Esophagus (tissue), 2 donors: ENCODE measurements at regions not wholly inside any gene's neighbourhood (a gene's known extent, or its start where the extent isn't known, plus 50 kb on each side); places are given as distances from the start of the nearest gene placed in this dataset.

Experiments used
- H3K27ac ChIP-seq, 2 donors: one replicate each; pipeline ENCODE4 v1.5.1; 2013; ENCODE audit warnings: low read depth in 2 of 2, mild to moderate bottlenecking in 2 of 2, inconsistent platforms in 1 of 2, low read length in 1 of 2, moderate library complexity in 1 of 2
- H3K27me3 ChIP-seq, 2 donors: one replicate each; pipeline ENCODE4 v1.6.1; 2013; ENCODE audit warnings: low read length in 2 of 2, control low read depth in 1 of 2, mild to moderate bottlenecking in 1 of 2; ENCODE audit not compliant: insufficient read depth in 2 of 2, control insufficient read depth in 1 of 2
- H3K36me3 ChIP-seq, 2 donors: one replicate each; pipeline ENCODE4 v1.6.1; 2013; ENCODE audit warnings: low read length in 1 of 2; ENCODE audit not compliant: control insufficient read depth in 2 of 2, insufficient read depth in 2 of 2
- H3K4me1 ChIP-seq, 2 donors: one replicate each; pipeline ENCODE4 v1.6.1; 2013; ENCODE audit warnings: low read length in 1 of 2; ENCODE audit not compliant: control insufficient read depth in 2 of 2, insufficient read depth in 2 of 2
- H3K4me3 ChIP-seq, 2 donors: one replicate each; pipeline ENCODE4 v1.5.1; 2013; ENCODE audit warnings: low read length in 2 of 2, mild to moderate bottlenecking in 2 of 2, low read depth in 1 of 2, moderate library complexity in 1 of 2
- H3K9me3 ChIP-seq, 2 donors: one replicate each; pipeline ENCODE4 v1.6.1; 2013; ENCODE audit warnings: mild to moderate bottlenecking in 2 of 2, low read depth in 1 of 2, low read length in 1 of 2, moderate library complexity in 1 of 2; ENCODE audit not compliant: control insufficient read depth in 2 of 2, insufficient read depth in 1 of 2
- WGBS, 2 donors: extraction: QIAGEN DNeasy Blood & Tissue Kit; methylation state at CpG; one replicate each; pipeline ENCODE4 v1.1.7; 2013; 5-methylcytosine and 5-hydroxymethylcytosine counted together
- donor health status: healthy with polysubstance abuse.
- donor health status: Bipolar disorder and iron deficiency.

DNA sequence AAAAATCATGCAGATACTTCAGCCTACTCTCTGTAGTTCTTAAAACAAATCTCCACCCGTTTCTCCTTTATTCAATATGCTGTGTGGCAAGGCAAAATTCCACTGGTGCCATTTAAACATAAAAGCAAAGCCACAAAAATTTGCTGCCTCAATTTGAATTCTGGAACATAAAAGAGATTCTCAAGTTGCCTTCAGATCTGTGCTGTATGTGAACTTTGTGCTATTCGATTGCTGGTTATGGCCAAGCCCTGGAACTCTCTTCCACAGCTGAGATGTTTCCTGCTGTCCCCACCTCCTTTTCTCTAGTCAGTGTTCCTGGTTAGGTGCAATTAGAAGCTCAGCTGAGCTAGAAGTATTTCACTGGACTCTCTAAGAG lies 395.3 kb upstream of the BTBD3 start:
- 65 to 74% methylated on average over 2 of the region's 2 CpGs for WGBS, 2 donors
- H3K27me3 ChIP-seq: no peaks in the 10 kb centered on the region
- H3K36me3 ChIP-seq: no peaks in the 10 kb centered on the region
- H3K9me3 ChIP-seq: peaks cover 0 to 3% of the 10 kb centered on the region in 2 donors
- no peak overlapping the region for H3K27ac ChIP-seq
- no peaks in the 10 kb centered on the region for H3K4me1 ChIP-seq
- no peak overlapping the region for H3K4me3 ChIP-seq

DNA sequence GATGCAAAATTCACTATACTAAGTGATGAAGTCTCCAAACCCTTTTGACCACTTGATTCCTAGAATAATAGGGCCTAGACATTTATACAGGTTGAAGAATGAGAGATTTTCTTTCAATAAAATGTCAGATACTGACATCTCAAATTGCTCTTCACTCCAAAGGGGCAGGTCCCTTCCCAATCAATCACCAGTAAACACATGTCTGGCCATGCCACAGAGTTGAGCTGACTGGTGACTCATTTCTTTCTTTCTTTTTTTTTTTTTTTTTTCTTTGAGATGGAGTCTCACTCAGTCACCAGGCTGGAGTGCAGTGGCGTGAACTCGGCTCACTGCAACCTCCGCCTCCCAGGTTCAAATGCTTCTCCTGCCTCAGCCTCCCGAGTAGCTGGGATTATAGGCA lies 388.6 kb upstream of the BTBD3 start:
- Histone ChIP-seq H3K4me1 (no peaks in the 10 kb centered on the region), H3K27me3 (no peaks in the 10 kb centered on the region), H3K36me3 (no peaks in the 10 kb centered on the region), H3K9me3 (peaks cover 0 to under 1% of the 10 kb centered on the region in 2 donors), H3K27ac (no peak overlapping the region), H3K4me3 (no peak overlapping the region)
- WGBS, 2 donors: 62 to 70% methylated on average over 4 of the region's 4 CpGs

DNA sequence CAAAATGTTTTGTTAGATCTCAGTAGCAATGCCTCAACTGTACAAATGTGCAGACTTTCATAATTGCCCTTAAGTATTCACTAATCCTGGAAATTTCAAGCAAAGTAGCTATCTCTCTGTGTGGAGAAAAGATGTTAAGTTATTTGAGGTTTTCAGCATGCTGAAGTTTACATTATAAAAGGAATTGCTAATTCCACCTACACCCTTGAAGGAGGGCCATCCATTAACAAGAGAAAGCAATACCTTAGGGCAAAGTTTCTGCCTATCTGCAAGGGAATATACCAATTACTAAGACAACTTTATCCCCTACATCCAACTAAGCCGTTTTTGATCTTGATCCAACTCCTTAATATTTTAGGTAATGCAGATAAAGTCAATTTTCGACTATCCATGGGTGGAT lies 380.7 kb upstream of the BTBD3 start:
- Histone ChIP-seq H3K9me3 (no peaks in the 10 kb centered on the region), H3K27ac (no peak overlapping the region), H3K27me3 (no peaks in the 10 kb centered on the region), H3K4me3 (no peak overlapping the region), H3K4me1 (no peaks in the 10 kb centered on the region), H3K36me3 (no peaks in the 10 kb centered on the region)
- 19 to 23% methylated on average over 2 of the region's 2 CpGs for WGBS, 2 donors

DNA sequence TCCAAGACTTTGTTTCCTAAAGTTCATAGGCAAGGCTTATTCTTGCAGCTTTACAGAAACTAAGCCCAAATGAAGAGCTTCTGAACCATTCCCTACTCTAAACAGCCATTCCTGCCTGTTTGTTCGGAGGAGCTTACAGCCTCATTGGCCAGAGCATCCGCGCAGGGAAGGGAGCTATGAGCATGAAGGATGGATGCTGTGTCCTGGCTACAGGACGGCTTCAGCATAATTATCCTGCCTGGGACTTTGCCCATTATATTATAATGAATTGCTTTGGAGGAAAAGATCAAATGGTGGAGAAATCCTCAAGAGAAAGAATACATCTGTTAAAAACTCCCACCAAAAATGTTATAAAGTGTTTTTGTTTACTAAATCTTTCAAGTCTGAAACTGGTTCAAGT lies 378.2 kb upstream of the BTBD3 start:
- no peaks in the 10 kb centered on the region for H3K27me3 ChIP-seq
- H3K4me1 ChIP-seq: no peaks in the 10 kb centered on the region
- H3K27ac ChIP-seq: no peak overlapping the region
- no peak overlapping the region for H3K4me3 ChIP-seq
- H3K36me3 ChIP-seq: no peaks in the 10 kb centered on the region
- H3K9me3 ChIP-seq: no peaks in the 10 kb centered on the region
- WGBS, 2 donors: 70 to 73% methylated on average over 4 of the region's 4 CpGs

DNA sequence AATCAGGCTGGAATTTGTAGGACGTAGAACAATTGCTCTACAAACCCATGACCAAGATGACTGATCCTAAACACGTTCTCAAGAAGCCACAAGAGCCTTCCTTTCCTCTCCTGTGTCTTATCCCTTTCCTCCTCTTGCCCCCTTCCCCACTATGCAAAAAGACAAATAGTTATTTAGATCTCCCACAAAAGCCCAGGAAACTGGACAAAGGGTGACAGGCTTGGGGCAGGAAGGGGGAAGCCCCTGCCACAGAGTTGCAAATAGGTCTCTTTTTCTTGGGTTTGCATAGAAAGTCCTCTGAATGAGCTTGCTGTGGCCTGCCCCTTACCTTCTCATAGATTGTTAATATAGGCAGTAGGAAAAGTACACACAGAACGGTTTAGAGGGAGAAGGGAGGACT lies 377.1 kb upstream of the BTBD3 start:
- Histone ChIP-seq H3K27me3 (no peaks in the 10 kb centered on the region), H3K4me3 (no peak overlapping the region), H3K9me3 (no peaks in the 10 kb centered on the region), H3K27ac (no peak overlapping the region), H3K4me1 (no peaks in the 10 kb centered on the region), H3K36me3 (no peaks in the 10 kb centered on the region)
- 83 to 84% methylated on average over 3 of the region's 3 CpGs for WGBS, 2 donors

DNA sequence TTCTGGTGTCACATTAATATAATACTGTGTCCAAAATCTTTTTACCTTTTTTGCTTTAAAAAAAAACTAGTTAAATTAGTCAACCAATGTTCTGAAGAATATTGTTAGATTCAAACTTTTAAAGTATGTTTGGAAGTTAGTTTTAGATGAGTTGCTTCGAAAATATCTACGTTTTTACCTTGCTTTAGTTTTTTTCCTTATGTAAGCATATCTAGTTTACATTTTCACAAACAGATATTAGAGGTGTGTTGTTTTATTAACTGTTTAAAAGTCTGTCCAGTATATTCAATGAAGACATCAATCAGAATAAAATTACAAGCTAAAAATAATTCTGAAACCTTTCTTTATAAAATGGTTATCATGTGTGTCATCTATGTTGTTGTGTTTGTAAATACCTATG lies 375.0 kb upstream of the BTBD3 start:
- 66 to 93% methylated on average over 2 of the region's 2 CpGs for WGBS, 2 donors
- Histone ChIP-seq H3K9me3 (no peaks in the 10 kb centered on the region), H3K4me1 (no peaks in the 10 kb centered on the region), H3K27me3 (no peaks in the 10 kb centered on the region), H3K4me3 (no peak overlapping the region), H3K36me3 (no peaks in the 10 kb centered on the region), H3K27ac (no peak overlapping the region)

DNA sequence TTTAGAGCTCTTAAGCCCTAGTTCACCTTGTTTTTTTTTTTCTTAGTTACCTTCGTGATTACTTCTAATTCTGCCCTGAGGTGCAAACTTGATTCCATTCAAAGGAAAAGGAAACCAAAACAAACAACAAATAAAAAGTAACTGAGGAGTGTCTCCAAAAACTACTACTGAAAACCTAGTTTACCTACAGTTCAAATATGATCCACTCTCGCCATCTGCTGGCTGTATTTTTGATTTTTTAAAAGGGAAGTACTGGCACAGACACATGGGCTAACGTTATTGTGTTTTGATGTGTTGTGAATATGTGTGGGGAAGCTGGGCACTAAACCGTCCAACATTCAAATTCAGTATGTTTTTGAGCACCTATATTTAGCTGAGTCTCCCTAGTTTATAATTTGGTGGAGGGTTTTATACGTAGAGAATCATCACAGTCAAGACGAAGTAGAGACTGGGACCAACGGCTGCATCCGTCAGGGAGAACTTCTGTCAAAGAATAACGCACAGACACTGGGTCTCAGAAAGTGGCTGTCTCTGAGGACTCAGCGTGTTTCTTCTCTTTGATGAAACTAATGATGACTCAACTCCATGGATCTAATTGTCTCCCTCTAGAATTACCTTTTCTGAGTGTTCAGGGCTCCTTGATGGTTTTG lies 373.5 kb upstream of the BTBD3 start:
- no peak overlapping the region for H3K27ac ChIP-seq
- no peaks in the 10 kb centered on the region for H3K4me1 ChIP-seq
- no peaks in the 10 kb centered on the region for H3K36me3 ChIP-seq
- no peaks in the 10 kb centered on the region for H3K27me3 ChIP-seq
- H3K9me3 ChIP-seq: no peaks in the 10 kb centered on the region
- H3K4me3 ChIP-seq: no peak overlapping the region
- WGBS, 2 donors: 16 to 17% methylated on average over 10 of the region's 10 CpGs

DNA sequence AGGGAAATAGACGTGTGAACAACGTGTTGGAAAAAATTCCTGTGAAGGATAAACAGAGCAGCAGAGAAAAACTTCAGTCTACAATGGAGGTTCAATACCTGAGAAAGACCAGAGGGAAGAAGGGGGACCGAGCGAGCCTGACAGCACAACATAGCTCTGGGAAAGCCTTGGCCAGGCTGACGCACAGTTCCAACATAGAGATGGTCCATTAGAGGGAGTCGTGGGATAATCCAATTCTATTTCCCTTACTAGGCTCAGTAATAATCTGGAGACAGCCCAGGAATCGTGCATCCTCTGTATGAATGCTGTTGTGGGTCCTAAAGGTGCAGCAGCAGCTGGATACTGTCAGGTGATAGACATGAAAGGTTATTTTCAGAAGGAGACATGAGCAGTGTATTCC lies 370.8 kb upstream of the BTBD3 start:
- Histone ChIP-seq H3K4me1 (no peaks in the 10 kb centered on the region), H3K27ac (no peak overlapping the region), H3K27me3 (no peaks in the 10 kb centered on the region), H3K9me3 (no peaks in the 10 kb centered on the region), H3K4me3 (no peak overlapping the region), H3K36me3 (no peaks in the 10 kb centered on the region)
- 73 to 79% methylated on average over 7 of the region's 7 CpGs for WGBS, 2 donors

DNA sequence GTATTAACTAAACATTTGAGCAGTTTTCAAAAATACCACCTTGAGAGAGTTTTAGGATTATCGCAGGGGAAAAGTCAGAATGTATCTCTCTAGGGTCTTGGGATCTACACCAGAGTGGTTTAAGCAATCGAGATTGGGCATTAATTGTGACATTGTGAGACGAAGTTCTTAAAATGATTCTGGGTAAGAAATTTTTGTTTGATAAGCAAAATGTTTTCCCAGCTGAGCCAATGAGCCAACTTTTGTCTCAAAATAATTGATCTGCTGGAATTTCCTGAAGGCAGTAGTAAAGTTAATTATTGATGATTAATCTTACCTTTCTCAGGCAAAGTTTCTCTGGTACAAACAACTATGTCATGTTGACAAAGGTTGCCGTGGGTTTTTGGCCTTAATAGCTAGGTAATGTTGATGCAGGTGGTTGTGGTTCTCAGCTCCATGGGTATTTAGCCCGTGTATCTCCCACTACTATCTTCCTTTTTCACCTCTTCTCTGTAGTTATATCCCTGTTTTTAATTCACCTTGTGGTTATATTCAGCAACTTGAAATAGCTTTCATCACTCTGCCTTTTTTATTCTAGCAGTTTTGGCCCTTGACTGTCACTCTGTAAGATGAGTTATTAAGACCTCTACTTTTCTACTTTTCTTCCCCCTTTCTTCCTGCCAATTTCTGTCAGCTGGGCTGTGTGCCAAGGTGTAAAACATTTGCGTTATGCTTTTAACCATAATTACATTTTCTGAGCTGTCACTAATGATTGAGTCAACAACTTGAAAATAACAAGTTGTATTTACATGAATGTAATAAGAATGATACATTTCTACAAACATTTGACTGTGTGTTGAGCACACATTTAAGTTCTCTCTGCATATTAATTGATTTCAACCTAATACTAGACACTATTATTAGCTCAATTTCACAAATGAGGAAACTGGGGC lies 368.3 kb upstream of the BTBD3 start:
- Histone ChIP-seq H3K4me3 (no peak overlapping the region), H3K9me3 (no peaks in the 10 kb centered on the region)
- WGBS, 2 donors: 54 to 62% methylated on average over 6 of the region's 6 CpGs

More for the DNA sequence above, 368.3 kb upstream of the BTBD3 start:
- no peaks in the 10 kb centered on the region for H3K36me3 ChIP-seq
- no peaks in the 10 kb centered on the region for H3K27me3 ChIP-seq
- H3K4me1 ChIP-seq: no peaks in the 10 kb centered on the region
- no peak overlapping the region for H3K27ac ChIP-seq
